ENCODE measurements at regions not wholly inside any gene's neighbourhood (a gene's known extent, or its start where the extent isn't known, plus 50 kb on each side); places are given as distances from the start of the nearest gene placed in this dataset.

- DNase-seq = no peak
- Mint-ChIP-seq H3K36me3 (ENCODE audit: low read depth) (no peaks in the 10 kb centered on the region), H3K4me3 (no peak overlapping the region), H3K27me3 (ENCODE audit: insufficient read depth) (no peaks in the 10 kb centered on the region), H3K27ac (no peak overlapping the region), H3K4me1 (ENCODE audit: low read depth) (no peaks in the 10 kb centered on the region), H3K9me3 (peaks cover 34% of the 10 kb centered on the region)
- no peak for TF ChIP-seq CTCF (IDR thresholded peaks at IDR 0.05)
These were observed 538.5 kb upstream of the DCC start for GRCh38 chr18:51801514-51801913.

- no peak for TF ChIP-seq CTCF (IDR thresholded peaks at IDR 0.05)
- peaks cover 27% of the 10 kb centered on the region for H3K9me3 Mint-ChIP-seq
- no peak for DNase-seq
- H3K36me3 Mint-ChIP-seq (ENCODE audit: low read depth) = no peaks in the 10 kb centered on the region
- H3K27me3 Mint-ChIP-seq (ENCODE audit: insufficient read depth) = no peaks in the 10 kb centered on the region
- no peaks in the 10 kb centered on the region for H3K4me1 Mint-ChIP-seq (ENCODE audit: low read depth)
- H3K27ac Mint-ChIP-seq = no peak overlapping the region
- H3K4me3 Mint-ChIP-seq = no peak overlapping the region
These were observed 537.2 kb upstream of the DCC start for GRCh38 chr18:51802569-51803428.

GRCh38 chr18:51807336-51807735 lies 532.7 kb upstream of the DCC start:
- no peak for TF ChIP-seq CTCF (IDR thresholded peaks at IDR 0.05)
- H3K27me3 Mint-ChIP-seq (ENCODE audit: insufficient read depth) = no peaks in the 10 kb centered on the region
- H3K27ac Mint-ChIP-seq = no peak overlapping the region
- no peaks in the 10 kb centered on the region for H3K36me3 Mint-ChIP-seq (ENCODE audit: low read depth)
- H3K4me3 Mint-ChIP-seq = no peak overlapping the region
- peaks cover 24% of the 10 kb centered on the region for H3K9me3 Mint-ChIP-seq
- H3K4me1 Mint-ChIP-seq (ENCODE audit: low read depth) = no peaks in the 10 kb centered on the region
- no peak for DNase-seq

- Mint-ChIP-seq H3K4me1 (ENCODE audit: low read depth) (no peaks in the 10 kb centered on the region), H3K4me3 (no peak overlapping the region), H3K36me3 (ENCODE audit: low read depth) (no peaks in the 10 kb centered on the region), H3K27ac (no peak overlapping the region), H3K9me3 (peaks cover 49% of the 10 kb centered on the region), H3K27me3 (ENCODE audit: insufficient read depth) (no peaks in the 10 kb centered on the region)
- DNase-seq = no peak
- TF ChIP-seq CTCF (IDR thresholded peaks at IDR 0.05) = no peak
These were observed 528.1 kb upstream of the DCC start for GRCh38 chr18:51811883-51812282.

- DNase-seq = no peak
- Mint-ChIP-seq H3K4me1 (ENCODE audit: low read depth) (no peaks in the 10 kb centered on the region), H3K27ac (no peak overlapping the region), H3K27me3 (ENCODE audit: insufficient read depth) (no peaks in the 10 kb centered on the region), H3K4me3 (no peak overlapping the region), H3K9me3 (peaks cover 36% of the 10 kb centered on the region), H3K36me3 (ENCODE audit: low read depth) (no peaks in the 10 kb centered on the region)
- TF ChIP-seq CTCF (IDR thresholded peaks at IDR 0.05) = no peak
These were observed 526.3 kb upstream of the DCC start for GRCh38 chr18:51813740-51814139.

All from HFFc6 (cell line).